Fibroblast of villous mesenchyme (primary cell): ENCODE measurements at regions not wholly inside any gene's neighbourhood (a gene's known extent, or its start where the extent isn't known, plus 50 kb on each side); places are given as distances from the start of the nearest gene placed in this dataset.
"Not testable (repeated sequence)": the region's sequence is repeated elsewhere in the genome, so short reads cannot be mapped to it uniquely, and the experiment has no call there.

Experiments
- DNase-seq: peaks from one replicate; pipeline ENCODE4 v3.0.0-alpha.2; 2010; ENCODE audit warnings: low read depth
- H3K4me3 ChIP-seq: 2 replicates; pipeline ENCODE4 v1.5.1; 2011; ENCODE audit warnings: low read depth, mild to moderate bottlenecking, low read length
- TF ChIP-seq, protein P1 (sequence below): IDR thresholded peaks from 2 replicates; pipeline ENCODE4 v1.5.1; 2012; ENCODE audit warnings: low read depth, mild to moderate bottlenecking, low read length; ENCODE audit not compliant: insufficient read depth

- no peak for DNase-seq
- TF ChIP-seq, protein P1, sequence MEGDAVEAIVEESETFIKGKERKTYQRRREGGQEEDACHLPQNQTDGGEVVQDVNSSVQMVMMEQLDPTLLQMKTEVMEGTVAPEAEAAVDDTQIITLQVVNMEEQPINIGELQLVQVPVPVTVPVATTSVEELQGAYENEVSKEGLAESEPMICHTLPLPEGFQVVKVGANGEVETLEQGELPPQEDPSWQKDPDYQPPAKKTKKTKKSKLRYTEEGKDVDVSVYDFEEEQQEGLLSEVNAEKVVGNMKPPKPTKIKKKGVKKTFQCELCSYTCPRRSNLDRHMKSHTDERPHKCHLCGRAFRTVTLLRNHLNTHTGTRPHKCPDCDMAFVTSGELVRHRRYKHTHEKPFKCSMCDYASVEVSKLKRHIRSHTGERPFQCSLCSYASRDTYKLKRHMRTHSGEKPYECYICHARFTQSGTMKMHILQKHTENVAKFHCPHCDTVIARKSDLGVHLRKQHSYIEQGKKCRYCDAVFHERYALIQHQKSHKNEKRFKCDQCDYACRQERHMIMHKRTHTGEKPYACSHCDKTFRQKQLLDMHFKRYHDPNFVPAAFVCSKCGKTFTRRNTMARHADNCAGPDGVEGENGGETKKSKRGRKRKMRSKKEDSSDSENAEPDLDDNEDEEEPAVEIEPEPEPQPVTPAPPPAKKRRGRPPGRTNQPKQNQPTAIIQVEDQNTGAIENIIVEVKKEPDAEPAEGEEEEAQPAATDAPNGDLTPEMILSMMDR = no peak
- H3K4me3 ChIP-seq = no peak overlapping the region
These were observed 330.8 kb upstream of the DEFB112 start for GRCh38 chr6:50380406-50381098.

DNA sequence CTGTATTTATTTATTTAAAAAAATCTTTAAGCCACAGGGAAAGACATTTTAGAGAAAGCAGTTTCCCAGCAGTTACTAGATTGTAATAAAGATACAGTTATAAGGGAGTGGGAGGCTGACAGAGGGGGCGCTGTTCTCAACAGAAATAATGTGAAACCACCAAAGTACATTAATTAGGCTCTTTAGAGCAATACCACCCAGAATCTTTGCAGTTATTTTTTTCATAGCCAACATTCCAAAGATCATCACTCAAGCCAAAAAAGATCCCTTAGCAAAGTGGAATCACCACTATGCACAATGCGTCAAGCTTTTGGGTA, 331.3 kb upstream of the DEFB112 start:
- DNase-seq = no peak
- no peak overlapping the region for H3K4me3 ChIP-seq
- TF ChIP-seq, protein P1 = no peak

DNA sequence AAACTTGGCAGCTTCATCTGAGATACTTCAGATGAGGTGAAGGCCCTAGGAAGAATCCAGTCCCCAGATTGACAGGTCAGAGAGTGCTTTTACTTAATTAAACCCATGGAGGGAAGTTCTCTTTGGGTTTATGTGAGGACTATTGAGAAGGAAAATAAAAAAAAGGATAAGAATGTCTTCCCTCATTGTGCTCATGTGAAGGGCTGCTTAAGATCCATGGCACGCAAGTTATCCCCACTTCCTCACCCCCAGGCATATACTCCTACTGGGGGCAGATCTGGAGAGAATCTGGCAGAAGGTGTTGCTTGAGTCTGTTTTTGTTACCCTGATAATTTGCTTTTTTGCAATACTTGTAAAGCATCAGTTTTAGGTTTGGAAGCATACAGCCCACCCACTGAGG, 322.9 kb upstream of the TFAP2D start:
- DNase-seq = no peak
- no peak overlapping the region for H3K4me3 ChIP-seq
- TF ChIP-seq, protein P1 = no peak

DNA sequence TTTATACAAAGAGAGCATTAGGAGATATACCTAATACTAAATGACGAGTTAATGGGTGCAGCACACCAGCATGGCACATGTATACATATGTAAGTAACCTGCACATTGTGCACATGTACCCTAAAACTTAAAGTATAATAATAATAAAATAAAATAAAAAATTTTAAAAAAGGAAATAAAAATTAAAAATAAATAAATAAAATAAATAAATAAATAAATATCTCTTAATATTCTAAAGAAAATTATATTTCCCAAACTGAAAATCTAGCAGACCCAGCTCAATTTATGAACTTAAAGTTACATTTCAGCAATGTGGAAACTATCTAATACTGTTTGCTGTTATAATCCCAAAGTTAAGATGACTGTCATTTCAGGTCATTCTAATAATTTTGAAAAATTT, 319.2 kb upstream of the TFAP2D start:
- H3K4me3 ChIP-seq, DNase-seq: not testable (repeated sequence)

GRCh38 chr6:50404643-50405042, 308.7 kb upstream of the TFAP2D start:
- TF ChIP-seq, protein P1 = no peak
- no peak overlapping the region for H3K4me3 ChIP-seq
- DNase-seq = no peak

- TF ChIP-seq, protein P1 = no peak
- H3K4me3 ChIP-seq = no peak overlapping the region
- no peak for DNase-seq
These were observed 302.7 kb upstream of the TFAP2D start for GRCh38 chr6:50410579-50410978.

DNA sequence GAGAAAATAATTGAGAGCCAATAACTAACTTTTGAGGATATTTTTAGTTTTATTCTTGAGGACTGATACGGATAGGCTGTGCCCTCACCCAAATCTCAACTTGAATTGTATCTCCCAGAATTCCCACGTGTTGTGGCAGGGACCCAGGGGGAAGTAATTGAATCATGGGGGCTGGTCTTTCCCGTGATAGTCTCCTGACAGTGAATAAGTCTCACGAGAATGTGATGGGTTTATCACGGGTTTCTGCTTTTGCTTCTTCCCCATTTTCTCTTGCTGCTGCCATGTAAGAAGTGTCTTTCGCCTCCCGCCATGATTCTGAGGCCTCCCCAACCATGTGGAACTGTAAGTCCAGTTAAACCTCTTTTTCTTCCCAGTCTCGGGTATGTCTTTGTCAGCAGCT, 292.3 kb upstream of the TFAP2D start:
- H3K4me3 ChIP-seq, DNase-seq: not testable (repeated sequence)

DNA sequence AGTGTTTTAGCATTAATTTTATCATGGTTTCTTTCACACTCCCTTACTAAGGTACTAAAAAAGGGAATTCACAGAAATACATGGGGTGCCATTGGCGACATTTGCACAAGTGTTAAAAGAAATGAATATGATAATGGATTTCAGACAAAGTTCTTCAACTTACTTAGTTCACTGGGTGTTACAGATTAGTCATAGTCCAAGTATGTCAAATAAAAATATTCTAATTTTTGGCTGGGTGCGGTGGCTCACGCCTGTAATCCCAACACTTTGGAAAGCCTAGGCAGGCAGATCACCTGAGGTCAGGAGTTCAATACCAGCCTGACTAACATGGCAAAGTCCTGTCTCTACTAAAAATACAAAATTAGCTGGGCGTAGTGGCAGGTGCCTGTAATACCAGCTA, 286.1 kb upstream of the TFAP2D start:
- TF ChIP-seq, protein P1 = no peak
- no peak overlapping the region for H3K4me3 ChIP-seq
- no peak for DNase-seq
